ENCODE measurements at regions not wholly inside any gene's neighbourhood (a gene's known extent, or its start where the extent isn't known, plus 50 kb on each side); places are given as distances from the start of the nearest gene placed in this dataset.

DNA sequence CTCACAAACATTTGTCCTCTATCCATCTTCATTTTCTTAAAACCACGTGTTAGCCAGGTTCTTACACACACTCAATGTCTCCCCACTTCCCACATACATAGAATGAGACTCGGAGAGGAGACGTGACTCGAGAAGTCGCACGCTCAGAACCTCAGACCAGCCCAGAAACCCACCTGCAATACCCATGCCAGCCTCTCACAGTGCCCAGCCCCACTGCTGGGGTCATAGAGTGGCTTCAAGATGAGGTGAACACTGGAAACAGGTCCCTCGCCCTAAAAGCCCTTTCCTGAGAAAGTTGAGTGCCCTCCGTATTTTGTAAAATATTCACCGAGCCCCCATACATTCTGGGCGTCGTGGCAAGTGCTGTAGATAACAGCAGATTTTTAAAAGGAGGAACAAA lies 487.4 kb downstream of the EIPR1 start:
- DNase-seq = no peak

DNA sequence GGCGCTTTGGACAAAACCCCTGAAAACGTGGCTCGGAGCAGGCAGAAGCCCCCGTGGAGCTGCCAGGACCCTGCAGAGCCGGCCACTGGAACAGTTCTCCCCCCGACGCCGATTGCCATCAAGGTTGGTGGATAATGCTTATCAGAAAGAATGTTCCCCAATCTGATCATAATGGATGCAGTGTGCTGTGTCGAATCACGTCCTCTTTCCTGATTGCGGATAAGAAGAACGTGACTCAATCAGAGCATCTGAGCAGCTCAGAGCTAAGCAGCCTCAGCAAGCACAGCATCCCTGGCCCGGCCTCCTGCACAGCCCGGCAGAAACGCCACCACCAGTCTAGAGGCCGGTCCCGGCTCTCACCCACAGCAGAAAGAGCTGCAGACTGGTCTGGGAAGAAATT lies 488.0 kb downstream of the EIPR1 start:
- DNase-seq = no peak

DNA sequence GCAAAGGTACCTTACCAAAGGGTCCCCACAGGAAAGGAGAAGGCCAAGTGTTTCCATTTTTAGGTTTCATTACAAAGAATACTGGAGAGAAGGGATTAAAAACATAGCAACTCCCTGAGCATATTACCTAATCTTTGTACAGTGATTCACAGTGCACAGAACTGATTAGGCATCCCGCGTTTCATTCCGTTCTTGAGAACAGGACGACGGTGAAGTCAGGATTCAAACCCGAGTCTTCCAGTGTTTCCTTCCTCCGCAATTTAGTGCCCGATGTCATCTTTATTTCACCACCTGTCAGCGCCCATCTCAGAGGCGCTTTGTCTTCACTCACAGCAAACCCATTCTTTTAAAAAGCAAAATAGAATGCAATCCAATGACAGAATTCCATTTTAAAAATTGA lies 488.5 kb downstream of the EIPR1 start:
- DNase-seq = no peak

DNA sequence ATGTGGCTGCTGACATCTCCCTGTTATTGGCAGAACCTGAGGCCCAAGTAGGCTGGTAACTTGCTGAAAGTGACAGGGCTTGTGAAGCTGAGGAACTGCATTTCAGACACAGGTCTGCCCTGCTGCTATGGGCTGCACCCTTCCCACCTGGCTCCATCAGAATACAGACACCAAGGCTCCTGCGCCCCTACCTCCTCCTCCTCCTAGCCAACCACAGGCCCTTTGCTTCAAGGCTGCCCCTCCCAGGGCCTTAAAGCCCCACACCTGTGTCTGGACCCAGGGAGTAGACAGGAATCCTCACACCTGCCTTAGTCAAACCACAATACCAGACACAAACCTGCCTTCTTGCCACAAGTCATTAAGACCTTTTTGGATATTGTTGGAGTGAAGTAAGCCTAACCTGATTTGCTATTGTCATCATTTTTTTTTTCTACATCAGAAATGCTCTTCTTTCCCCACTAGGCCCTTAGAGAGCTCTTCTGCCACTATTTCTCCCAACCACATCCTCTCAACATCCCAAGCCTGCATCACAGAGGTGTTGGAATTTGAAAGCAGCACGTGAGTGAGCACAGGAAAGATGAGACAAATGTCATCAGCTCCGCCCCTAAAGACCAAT lies 489.7 kb downstream of the EIPR1 start:
- no peak for DNase-seq

DNA sequence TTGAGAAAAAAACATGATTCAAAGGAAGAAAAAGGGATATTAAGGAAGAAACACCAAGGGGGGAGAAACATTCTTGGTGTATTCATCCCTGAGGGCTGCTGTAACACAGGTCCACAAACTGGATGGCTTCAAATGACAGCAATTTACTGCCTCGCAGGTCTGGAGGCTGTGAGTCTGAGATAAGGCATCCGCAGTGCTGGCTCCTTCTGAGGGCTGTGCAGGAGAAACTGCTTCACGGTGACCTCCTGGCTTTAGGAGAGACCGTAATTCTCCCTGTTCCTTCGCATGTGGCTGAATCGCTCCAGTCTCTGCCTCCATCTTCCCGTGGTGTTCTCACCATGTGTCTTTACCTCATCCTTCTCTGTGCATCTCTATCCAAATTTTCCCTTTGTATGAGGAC lies 490.7 kb downstream of the EIPR1 start:
- DNase-seq = no peak

DNA sequence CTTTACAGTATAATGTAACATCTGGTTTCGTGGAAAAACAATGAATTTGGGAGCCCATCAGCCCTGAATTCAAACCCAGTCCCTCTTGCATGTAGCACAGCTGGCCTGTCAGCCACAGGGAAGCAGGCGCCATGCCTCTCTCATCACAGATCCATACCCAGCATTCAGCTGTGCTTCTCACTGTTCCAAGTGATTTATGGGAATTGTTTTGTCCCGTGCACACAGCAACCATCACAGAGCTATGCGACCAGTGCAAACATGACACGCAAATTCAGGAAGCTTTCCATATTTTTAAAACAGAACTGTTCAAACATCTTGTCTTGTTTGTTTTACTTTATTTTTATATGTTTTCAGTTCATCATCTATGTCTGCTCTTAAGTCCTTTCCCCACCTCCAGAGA lies 496.1 kb downstream of the EIPR1 start:
- DNase-seq = no peak

DNA sequence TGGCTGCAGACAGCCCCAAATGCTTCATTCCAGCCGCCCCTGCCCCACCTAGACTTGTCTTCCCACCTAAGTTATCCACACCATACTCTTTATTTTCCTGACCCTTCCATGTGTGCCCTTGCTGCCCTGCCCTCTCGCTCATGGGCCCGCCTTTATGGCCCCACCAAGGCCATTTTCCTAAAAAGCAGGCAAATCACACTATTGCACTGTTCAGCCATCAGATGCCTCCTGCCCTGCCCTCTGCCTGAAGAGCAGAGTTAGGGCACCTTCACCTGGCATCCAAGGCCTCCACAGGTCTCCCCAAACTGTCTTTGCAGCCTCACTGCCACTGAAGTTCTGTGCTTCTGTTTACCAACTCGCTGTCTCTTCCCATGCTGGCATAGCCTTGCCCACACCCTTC lies 496.7 kb downstream of the EIPR1 start:
- DNase-seq = no peak

DNA sequence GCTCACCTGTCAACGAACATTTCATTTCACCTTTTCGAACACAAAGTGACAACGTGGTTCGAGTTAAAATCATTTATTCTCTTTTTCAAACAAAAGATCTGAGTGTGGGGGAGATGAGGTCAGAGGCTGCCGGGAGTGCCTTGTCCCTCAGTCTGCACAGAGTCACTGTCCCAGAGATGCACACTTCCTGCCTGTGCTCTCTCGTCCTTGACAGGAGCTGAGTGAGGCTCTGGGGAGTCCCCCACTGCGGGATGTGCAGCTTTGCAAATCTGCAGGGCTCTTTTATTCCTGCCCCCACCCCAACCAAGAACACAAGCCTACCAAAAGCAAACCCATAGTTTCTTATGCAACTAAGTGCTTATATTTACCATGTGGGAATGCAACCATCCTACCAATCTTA lies 497.8 kb downstream of the EIPR1 start:
- DNase-seq = no peak

DNA sequence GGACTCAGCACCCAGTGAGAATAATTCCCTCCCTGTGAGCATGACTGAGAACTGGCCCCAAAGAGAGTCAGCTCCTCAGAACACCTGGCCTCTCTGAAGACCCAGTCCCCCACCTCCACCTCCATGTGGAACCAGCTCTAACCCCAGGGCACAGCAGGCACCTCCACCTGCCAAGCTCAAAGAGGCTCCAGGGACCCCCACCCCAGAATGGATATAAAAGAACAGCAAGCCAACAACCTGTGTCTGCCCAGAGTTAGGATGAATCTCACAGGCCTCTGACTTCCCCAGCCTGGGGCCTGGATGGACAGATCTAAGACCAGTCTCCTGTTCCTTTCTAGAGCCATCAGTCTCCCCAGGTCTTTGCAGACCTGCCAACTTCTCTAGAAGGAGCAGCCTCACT lies 498.5 kb downstream of the EIPR1 start:
- no peak for DNase-seq

DNA sequence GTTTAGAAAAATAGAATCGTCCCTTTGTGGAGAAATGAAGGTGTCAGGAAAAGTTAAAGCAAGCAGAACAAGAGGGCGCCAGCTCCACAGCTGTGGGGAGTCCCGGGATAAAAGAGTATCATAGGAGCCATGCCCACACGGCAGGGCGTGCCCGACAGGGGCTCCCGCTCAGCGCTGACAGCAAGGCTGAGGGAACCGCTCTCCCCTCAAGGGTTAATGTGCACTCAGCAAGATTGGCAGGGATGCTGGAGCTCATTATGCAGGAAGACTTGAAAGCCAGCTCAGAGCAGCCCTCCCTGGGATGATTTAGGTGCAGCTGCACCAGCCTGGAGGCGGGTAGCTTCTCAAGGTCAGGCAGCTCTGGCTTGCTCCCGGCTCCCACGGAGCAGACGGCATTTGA lies 500.2 kb downstream of the EIPR1 start:
- DNase-seq = no peak

DNA sequence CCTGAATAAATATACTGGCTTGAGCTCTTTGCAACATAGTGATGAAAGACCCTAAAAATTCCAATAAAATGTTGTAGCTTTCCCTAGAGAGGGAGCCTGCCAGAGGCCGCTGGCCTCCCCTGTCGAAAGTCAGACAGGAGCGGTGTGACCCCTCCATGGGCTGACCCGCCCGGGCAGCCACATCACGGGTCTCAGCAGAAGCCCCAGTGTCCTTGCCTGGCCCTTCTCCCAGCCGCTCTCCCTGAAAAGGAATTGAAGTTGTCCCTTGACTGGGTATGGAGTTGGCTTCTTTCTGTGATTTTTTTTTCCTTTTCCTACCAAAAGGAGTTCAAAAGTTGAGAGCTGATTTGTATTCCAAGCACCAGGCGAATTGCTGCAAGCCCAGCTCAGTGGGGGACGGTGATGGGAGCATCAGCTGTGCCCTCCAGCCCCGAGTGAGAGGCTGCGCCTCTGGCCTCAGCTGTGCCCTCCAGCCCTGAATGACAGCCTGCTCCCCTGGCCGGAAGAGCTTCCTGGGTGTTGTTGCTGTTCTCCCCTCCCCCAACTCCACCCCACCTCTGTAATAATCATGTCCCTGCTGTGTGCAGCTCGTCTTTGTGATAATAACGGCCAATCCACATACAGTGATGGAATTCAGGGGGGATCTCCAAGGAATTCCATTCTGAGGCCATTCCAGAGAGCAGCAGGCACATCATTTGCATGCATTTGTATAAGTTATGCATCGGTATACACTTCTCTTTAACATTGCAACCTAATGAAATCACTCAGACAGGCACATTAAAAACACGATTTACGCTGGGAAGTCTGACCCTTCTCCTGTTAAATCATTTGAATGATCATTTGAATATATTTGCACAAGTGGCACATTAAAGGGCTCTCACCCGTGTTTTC lies 501.0 kb downstream of the EIPR1 start:
- DNase-seq = no peak

DNA sequence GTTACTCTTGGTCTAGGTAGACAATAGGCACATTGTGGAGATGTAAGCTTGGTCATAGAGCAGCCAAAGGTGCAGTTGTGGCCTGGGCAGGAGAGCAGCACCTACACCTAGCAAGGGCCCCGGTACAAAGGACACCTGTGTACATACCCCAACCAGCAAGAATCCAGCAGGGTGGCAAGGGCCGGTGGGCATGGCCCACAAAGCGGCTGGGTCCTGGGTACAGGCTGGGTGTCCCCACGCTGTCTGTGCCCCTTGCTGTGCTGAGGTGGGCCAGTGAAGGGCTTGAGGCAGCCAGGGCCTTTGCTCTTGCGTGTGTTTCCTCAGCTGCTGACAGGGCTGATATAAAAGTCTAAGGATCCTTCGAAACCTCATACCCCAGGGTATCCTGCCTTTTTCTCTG lies 501.8 kb downstream of the EIPR1 start:
- no peak for DNase-seq

DNA sequence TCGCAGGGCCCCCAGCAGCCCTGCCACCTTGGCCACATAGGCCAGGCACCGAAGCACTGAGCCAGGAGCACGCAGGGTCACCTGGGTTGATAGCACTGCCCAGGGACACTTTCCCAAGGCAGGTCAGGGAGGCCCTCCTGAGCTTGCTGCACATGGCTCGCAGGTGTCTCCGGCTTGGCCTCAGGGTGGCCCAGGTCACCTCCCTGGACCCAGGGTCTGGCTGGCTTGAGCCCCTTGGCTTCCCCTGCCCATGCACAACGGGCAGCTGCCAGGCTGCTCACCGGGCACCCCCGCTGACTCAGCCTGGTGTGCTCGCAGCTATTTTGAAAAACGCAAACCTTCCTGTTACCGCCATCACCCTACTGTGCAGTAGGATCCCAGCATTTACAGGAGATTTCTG lies 502.3 kb downstream of the EIPR1 start:
- DNase-seq = no peak

DNA sequence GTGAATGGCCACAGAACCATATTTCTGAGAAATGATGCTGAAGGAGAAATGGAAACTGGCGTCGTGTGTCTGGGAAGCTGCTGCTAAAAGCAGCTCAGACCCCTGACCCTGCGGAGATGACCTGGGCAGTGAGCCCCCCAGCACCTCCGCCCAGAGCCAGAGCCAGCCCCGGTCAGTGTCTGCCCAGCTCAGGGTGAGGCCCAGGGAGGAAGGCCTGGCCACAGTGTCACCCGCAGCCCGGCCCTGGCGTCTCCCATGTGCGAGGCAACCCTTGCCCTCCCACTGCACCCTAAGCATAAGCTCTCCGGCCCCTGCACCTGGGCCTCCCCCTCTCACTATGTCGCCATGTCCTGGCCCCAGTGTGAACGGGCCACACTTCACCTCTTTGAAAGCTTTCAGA lies 502.8 kb downstream of the EIPR1 start:
- DNase-seq = no peak

DNA sequence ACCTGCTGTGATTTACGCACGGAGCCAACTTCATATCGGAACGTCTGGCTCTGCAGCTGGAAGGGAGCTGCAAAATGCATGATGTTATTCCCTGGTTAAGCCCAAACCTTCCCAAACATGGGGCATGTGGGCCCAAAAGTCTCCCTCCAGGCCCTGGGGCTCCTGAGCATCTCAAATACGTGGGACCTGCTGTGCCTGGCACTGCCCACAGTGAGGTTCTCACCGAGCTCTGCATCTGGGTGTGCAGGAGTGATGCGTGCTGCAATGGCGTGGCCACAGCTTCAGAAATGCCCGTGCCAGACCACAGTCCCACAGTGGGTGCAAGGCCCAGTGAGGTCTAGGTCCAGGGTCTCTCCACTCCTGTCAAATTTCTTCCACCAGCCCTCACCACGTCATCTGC lies 503.3 kb downstream of the EIPR1 start:
- DNase-seq = no peak

DNA sequence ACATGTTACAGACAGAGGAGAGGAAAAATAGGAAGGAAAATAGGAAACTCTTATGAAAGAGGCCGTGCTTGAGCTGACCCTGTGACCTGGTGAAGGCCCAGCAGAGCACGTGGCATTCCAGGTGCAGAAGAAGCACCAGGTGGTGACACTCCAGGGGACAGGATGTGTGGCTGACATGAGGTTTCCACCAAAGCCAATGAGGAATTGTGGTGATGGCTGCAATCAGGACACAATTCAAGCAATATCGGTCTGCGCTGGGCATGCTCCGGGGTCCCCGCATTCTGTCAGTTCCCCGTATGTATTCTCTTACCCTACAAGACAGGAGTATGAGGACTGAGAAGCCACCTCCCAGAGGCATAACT lies 504.2 kb downstream of the EIPR1 start:
- no peak for DNase-seq

DNA sequence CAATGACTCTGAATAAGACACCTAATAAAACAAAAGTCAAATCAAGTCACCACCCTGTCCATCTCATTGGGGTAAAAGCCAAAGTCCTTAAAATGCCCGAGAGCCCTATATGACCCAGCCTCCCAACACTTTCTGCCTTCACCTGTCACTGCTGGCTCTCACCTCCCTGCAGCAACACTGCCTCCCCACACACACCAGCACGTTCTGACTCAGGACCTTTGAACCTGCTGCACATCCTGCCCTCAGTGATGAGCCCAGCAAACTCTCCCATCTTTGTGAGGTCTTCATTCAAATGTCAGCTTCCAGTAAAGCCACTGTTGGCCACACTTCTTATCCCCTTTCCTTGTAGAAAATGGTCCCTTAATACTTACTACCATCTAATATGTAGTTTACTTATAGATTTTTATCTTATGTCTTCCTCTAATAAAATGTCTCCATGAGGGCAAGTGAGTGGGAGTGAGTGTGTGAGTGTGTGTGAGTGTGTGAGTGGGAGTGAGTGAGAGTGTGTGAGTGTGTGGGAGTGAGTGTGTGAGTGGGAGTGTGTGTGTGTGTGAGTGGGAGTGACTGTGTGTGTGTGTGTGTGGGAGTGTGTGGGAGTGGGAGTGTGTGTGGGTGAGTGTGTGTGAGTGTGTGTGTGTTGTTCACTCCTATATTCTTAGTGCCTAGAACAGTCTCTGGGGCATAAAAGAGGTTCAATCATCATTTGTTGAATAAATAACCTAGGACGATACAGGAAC lies 504.7 kb downstream of the EIPR1 start:
- no peak for DNase-seq

DNA sequence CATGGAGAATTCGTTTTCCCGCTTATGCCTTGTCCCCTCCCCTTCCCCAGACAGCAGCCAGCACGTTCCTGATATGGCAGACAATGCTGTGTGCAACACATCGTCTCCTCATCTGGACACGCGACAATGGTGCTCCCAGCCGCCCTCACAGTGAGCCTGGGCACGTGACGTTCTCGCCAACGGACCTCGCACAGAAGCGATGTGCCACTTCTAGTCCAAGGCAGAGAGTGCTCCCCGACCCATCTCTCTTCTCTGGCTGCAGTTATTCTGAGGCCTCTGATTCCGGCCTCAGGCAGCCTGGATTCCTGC lies 505.4 kb downstream of the EIPR1 start:
- DNase-seq = no peak

DNA sequence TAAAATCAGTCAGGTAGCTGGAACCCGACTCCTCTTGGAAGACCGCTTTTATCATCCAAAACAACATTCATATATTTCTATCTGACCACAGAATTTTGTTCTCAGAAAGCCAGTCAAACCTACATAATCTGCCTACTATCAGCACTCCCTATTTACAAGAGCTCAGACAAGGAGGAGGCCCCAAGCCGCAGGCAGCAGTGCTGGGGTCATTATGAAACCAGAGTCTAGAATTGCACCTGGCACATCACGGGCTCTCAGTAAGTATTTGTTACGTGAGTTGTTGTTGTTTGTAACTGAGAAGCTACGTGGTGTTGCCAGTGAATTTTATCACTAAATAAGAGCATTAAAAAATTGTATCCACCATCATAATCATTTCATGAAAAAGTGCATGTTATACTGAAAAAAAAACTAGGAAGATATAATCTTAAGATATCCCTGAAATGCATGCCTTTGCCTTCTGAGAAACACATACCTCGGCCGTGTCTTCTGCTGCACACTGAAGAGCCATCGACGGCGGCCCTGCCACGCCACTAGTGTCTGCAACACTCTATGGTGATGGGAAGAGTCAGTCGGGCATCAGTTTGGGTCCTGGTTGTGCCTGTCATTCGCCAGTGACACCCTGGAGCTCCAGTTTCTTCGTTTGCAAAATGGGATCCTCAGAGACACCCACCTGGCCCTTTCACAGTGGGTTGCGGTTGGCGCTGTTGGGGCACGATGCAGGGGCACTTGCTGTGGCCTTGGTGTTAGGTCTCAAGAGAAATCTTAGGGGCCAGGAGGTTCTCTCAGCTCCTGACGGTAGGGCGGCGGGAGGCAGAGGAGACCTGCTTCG lies 505.9 kb downstream of the EIPR1 start:
- DNase-seq = no peak

DNA sequence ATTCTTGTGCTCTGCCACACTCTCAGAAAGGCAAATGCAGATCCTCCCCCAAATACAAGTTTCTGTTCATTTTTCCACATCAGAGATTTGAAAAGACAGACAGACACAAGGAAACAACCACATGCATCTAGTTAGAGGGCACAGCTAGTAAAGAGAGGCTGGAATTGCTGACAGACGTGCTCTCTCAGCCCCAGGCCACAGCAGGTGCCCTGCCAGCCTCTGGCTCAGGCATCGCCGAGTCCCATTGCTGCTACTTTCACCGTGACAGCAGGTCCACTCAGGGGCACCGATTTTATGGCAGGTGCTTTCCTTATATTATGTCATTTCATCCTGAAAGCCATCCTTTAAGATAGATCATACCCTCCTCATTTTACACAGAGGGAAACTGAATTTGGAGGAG lies 507.5 kb downstream of the EIPR1 start:
- DNase-seq = no peak

DNA sequence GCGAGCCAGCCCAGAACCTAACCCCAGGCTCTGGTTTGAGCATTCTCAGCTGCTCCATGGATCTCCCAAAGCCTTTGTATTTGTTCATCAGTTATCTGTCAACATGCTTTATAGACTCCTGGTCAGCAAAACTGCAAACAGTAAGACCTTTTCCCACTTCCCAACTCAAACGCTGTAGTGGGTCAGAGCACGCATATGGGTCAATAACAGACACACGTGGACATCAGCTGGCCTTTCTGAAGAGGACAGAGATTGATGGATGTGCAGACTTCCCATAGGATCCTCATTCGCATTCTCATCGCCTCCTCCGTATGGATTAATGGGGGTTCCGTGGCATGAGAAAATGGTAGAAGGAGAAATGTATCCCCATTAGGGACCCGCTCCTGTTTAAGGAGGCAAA lies 508.1 kb downstream of the EIPR1 start:
- no peak for DNase-seq

DNA sequence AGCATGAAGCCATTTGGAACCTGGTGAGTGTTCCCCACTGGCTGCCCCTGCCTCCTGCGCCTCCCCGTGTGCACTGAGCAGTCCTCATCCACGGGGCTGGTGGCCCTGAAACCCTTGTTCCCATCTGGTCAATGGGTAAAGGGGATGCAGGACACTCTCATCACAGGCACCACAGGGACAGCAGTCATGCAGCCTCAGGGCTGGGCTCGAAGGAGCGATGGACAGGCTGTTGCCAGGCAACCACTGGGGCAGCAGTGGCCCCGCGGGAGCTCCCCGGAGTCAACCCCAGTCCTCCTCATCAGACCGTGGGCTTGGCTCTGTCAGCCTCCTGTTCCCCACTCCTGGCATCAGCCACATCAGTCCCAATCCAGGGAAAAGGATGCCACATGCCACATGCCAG lies 509.5 kb downstream of the EIPR1 start:
- no peak for DNase-seq

DNA sequence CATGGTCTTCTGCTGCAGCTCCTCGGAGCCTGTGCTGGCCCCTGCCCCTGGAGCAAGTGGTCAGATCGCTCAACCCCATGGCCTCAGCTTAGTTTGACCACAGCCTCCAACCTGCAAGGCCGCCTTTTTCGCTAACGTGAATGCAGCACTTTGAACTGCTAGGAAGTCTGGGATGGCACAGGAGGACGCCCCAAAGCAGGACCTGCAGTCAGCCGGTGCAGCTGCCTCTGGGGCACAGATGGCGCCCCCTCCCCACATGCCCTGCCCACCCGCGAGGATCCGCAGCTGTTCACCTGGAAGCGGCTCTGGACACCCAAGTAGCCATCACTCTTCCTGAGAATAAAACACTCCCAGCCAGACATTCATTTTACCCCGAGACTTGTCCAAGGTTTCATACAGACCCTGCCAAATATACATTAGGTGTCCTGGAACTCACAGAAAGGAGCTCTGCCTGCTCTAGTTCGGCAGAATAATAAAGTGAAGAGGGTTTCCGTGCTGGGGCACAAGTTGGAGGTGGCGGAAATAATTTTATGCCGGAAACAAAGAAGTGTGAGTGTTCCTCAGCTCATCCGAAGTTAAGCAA lies 510.1 kb downstream of the EIPR1 start:
- no peak for DNase-seq
